KOPT-K1 (cell line): ENCODE measurements at regions not wholly inside any gene's neighbourhood (a gene's known extent, or its start where the extent isn't known, plus 50 kb on each side); places are given as distances from the start of the nearest gene placed in this dataset.
"Not testable (repeated sequence)": the region's sequence is repeated elsewhere in the genome, so short reads cannot be mapped to it uniquely, and the experiment has no call there.

ENCODE experiments used
- H3K27ac ChIP-seq: fragments of 200-600 bp; sonication (generic); 2 replicates; pipeline ENCODE4 v1.5.1; 2016; ENCODE audit warnings: antibody characterized with exemption, mild to moderate bottlenecking, low read depth, low read length; ENCODE audit not compliant: poor library complexity, severe bottlenecking
- H3K36me3 ChIP-seq: fragments of 200-600 bp; sonication (generic); 2 replicates; pipeline ENCODE4 v1.5.1; 2017; ENCODE audit warnings: antibody characterized with exemption, mild to moderate bottlenecking, low read length, moderate library complexity; ENCODE audit not compliant: insufficient read depth
- H3K9me3 ChIP-seq: fragments of 200-600 bp; sonication (generic); 2 replicates; pipeline ENCODE4 v1.5.1; 2017; ENCODE audit warnings: antibody characterized with exemption, low read length, mild to moderate bottlenecking; ENCODE audit not compliant: insufficient read depth, poor library complexity, severe bottlenecking

GRCh38 chr1:244294599-244295224, 157.0 kb downstream of the ADSS2 start:
- Histone ChIP-seq H3K36me3 (no peaks in the 10 kb centered on the region), H3K27ac (no peak overlapping the region), H3K9me3 (no peaks in the 10 kb centered on the region)

GRCh38 chr1:244296003-244296402, 155.7 kb downstream of the ADSS2 start:
- no peak overlapping the region for H3K27ac ChIP-seq
- H3K36me3 ChIP-seq: no peaks in the 10 kb centered on the region
- no peaks in the 10 kb centered on the region for H3K9me3 ChIP-seq

- H3K9me3 ChIP-seq: no peaks in the 10 kb centered on the region
- H3K36me3 ChIP-seq: no peaks in the 10 kb centered on the region
- H3K27ac ChIP-seq: no peak overlapping the region
Observed at GRCh38 chr1:244296447-244296846, 155.3 kb downstream of the ADSS2 start.

GRCh38 chr1:244297087-244297486, 154.6 kb downstream of the ADSS2 start:
- H3K27ac ChIP-seq: no peak overlapping the region
- no peaks in the 10 kb centered on the region for H3K9me3 ChIP-seq
- no peaks in the 10 kb centered on the region for H3K36me3 ChIP-seq

- H3K9me3 ChIP-seq: no peaks in the 10 kb centered on the region
- no peaks in the 10 kb centered on the region for H3K36me3 ChIP-seq
- H3K27ac ChIP-seq: no peak overlapping the region
Observed at GRCh38 chr1:244297616-244298015, 154.1 kb downstream of the ADSS2 start.

GRCh38 chr1:244300029-244300375, 151.7 kb downstream of the ADSS2 start:
- not testable (repeated sequence) for H3K9me3 ChIP-seq, H3K36me3 ChIP-seq, H3K27ac ChIP-seq

- Histone ChIP-seq H3K9me3 (no peaks in the 10 kb centered on the region), H3K36me3 (no peaks in the 10 kb centered on the region), H3K27ac (no peak overlapping the region)
Observed at GRCh38 chr1:244301595-244302130, 150.0 kb downstream of the ADSS2 start.

GRCh38 chr1:244302876-244303609, 148.7 kb downstream of the ADSS2 start:
- H3K36me3 ChIP-seq: no peaks in the 10 kb centered on the region
- H3K27ac ChIP-seq: no peak overlapping the region
- no peaks in the 10 kb centered on the region for H3K9me3 ChIP-seq

- Histone ChIP-seq H3K9me3 (no peaks in the 10 kb centered on the region), H3K27ac (no peak overlapping the region), H3K36me3 (no peaks in the 10 kb centered on the region)
Observed at GRCh38 chr1:244303610-244303969, 148.1 kb downstream of the ADSS2 start.

GRCh38 chr1:244304156-244304555, 147.6 kb downstream of the ADSS2 start:
- H3K9me3 ChIP-seq: no peaks in the 10 kb centered on the region
- no peaks in the 10 kb centered on the region for H3K36me3 ChIP-seq
- H3K27ac ChIP-seq: no peak overlapping the region

- no peak overlapping the region for H3K27ac ChIP-seq
Observed at GRCh38 chr1:244304656-244305055, 147.1 kb downstream of the ADSS2 start.

GRCh38 chr1:244305776-244306341, 145.8 kb downstream of the ADSS2 start:
- Histone ChIP-seq H3K27ac (no peak overlapping the region), H3K36me3 (no peaks in the 10 kb centered on the region), H3K9me3 (no peaks in the 10 kb centered on the region)

More at GRCh38 chr1:244304656-244305055, 147.1 kb downstream of the ADSS2 start:
- no peaks in the 10 kb centered on the region for H3K36me3 ChIP-seq
- no peaks in the 10 kb centered on the region for H3K9me3 ChIP-seq

- Histone ChIP-seq H3K27ac (no peak overlapping the region), H3K9me3 (no peaks in the 10 kb centered on the region), H3K36me3 (no peaks in the 10 kb centered on the region)
Observed at GRCh38 chr1:244306544-244306943, 145.2 kb downstream of the ADSS2 start.

- H3K9me3 ChIP-seq, H3K36me3 ChIP-seq, H3K27ac ChIP-seq: not testable (repeated sequence)
Observed at GRCh38 chr1:244309191-244309590, 142.5 kb downstream of the ADSS2 start.

GRCh38 chr1:244311784-244312532, 139.8 kb downstream of the ADSS2 start:
- H3K36me3 ChIP-seq: no peaks in the 10 kb centered on the region
- no peaks in the 10 kb centered on the region for H3K9me3 ChIP-seq
- H3K27ac ChIP-seq: no peak overlapping the region
